ENCODE measurements at regions not wholly inside any gene's neighbourhood (a gene's known extent, or its start where the extent isn't known, plus 50 kb on each side); places are given as distances from the start of the nearest gene placed in this dataset.

DNA sequence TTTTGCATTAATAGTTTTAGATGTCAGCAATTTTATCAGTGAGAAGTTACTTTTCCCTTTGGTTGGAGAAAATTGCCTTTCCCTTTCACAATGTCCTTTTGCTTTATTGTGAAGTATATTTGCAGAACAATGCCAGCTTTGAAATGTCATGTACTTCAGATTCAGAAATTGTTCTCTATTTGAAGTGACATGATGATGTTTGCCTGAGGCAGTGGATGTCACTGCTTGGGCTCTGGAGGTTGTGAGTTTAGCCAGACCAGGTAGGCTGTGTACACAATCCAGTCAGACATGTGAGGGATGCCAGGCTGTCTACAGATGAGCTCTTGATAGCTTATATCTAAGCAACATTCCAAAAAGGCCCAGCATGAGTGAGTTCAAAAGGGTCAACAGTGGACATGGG lies 451.9 kb upstream of the FBXO33 start:
- DNase-seq (ENCODE audit: low spot score): no peak
- FAIRE-seq: no peak

- no peak for FAIRE-seq
These were observed 448.7 kb upstream of the FBXO33 start for GRCh38 chr14:39880965-39881364.

DNA sequence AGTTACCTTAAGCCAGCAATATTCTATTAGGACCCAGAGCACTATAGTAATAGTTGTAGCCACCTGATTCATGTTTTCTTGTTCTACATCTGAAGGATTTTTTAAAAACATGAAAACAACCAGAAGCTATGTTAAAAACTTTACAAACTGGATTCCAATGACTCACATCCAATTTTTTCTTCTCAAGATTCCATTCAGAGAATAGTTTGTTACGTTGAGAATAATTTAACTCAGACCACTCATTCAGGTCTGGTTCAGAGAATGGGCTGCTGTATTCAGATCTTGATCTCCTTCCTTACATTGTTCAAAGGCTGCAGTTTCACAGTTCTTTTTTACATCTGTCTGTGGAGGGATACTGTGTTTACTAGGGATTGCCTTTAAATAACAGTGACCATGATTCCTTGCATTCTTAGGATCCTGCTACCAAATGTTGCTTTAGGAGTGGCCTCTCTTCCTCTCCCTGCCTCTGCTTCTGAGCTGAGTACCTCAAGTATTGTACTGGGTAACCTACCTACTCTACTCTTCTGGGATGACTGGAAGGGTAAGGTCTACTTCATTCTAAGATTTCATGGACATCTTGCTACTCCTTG lies 448.0 kb upstream of the FBXO33 start:
- no peak for FAIRE-seq

More at GRCh38 chr14:39880965-39881364, 448.7 kb upstream of the FBXO33 start:
- no peak for DNase-seq (ENCODE audit: low spot score)

GRCh38 chr14:39877577-39878190 lies 445.5 kb upstream of the FBXO33 start:
- no peak for FAIRE-seq
- DNase-seq (ENCODE audit: low spot score): no peak

More for the DNA sequence above, 448.0 kb upstream of the FBXO33 start:
- DNase-seq (ENCODE audit: low spot score): no peak

DNA sequence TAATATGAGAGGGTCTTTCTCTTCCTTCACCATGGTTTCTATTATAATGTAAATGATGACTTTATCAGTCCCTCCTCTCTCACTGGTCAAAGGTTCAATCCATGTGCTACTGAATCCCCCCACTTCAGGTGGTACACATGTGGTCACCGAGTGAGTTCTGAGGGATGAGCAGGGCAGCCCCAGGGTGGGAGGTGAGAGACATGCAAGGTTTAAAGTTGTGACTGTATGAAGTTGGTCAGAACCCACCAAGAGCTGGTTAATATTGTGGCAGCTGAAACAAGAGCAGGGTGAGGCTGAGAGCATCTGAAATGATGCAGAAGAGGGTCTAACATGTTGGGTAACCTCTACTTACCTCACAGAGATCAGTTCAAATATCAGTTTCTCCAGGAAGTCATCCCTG lies 444.7 kb upstream of the FBXO33 start:
- FAIRE-seq (no peak), DNase-seq (ENCODE audit: low spot score) (no peak)

GRCh38 chr14:39875028-39875427 lies 442.8 kb upstream of the FBXO33 start:
- DNase-seq (ENCODE audit: low spot score): no peak
- no peak for FAIRE-seq

DNA sequence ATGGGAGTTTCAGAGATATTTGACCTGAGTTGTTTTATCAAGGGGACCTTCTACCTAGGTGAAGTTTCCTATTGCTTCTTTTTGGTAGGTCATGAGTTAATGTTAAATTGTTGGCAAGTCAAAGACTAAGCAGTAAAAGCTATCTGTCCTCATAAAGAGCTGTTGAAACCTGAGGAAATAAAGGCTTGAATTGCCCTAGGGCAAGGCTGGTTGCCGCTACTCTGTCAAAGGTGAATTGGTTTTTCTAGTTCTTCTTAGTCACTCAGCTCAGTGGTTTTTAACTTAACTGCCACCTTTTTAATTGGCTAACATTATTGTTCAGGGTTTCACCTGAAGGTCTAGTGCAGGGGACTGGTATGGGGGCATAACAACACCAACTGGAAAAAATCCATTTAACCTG lies 441.6 kb upstream of the FBXO33 start:
- no peak for FAIRE-seq

GRCh38 chr14:39868949-39869348 lies 436.7 kb upstream of the FBXO33 start:
- DNase-seq (ENCODE audit: low spot score) (no peak), FAIRE-seq (no peak)

More for the DNA sequence above, 441.6 kb upstream of the FBXO33 start:
- DNase-seq (ENCODE audit: low spot score): no peak

- no peak for FAIRE-seq
- DNase-seq (ENCODE audit: low spot score): no peak
These were observed 436.0 kb upstream of the FBXO33 start for GRCh38 chr14:39868251-39868650.

DNA sequence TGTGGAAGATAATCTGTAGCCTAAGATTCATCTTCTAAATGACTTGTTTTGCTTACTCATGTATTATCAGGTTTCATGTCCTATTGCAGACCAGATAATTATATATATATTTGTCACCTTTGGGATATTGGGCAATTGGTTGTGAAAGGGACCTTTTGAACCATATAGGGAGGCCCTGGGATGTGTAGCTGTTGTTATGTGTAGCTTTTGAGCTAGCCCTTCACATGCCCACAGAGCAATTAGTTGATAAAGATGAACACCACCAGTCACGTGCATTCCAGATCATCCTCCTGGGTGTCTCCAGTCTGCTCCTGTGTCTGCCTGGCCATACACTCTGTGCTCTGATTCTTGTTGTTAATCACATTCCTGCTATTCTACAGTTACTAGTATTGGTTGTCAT lies 431.2 kb upstream of the FBXO33 start:
- no peak for DNase-seq (ENCODE audit: low spot score)
- FAIRE-seq: no peak

GRCh38 chr14:39861696-39862095 lies 429.5 kb upstream of the FBXO33 start:
- DNase-seq (ENCODE audit: low spot score) (no peak), FAIRE-seq (no peak)

DNA sequence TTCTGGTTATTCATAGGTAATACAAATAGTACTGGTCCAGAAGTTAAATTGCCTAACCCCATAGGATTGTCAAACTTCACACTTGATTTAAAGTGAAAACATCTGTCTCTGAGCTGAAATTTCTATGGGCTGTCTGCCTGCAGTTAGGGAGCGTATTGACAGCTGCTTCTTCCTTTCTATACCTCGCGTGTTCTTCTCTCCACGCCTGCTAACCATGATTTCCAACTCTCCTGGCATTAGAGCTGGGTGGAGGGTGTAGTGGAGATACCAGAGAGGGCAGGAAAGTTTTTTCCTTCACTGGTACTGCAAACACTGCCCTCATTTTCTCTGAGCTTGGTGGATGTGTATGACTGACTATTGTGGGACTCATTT lies 429.0 kb upstream of the FBXO33 start:
- FAIRE-seq: no peak
- no peak for DNase-seq (ENCODE audit: low spot score)

- FAIRE-seq (no peak), DNase-seq (ENCODE audit: low spot score) (no peak)
These were observed 428.5 kb upstream of the FBXO33 start for GRCh38 chr14:39860596-39861228.

DNA sequence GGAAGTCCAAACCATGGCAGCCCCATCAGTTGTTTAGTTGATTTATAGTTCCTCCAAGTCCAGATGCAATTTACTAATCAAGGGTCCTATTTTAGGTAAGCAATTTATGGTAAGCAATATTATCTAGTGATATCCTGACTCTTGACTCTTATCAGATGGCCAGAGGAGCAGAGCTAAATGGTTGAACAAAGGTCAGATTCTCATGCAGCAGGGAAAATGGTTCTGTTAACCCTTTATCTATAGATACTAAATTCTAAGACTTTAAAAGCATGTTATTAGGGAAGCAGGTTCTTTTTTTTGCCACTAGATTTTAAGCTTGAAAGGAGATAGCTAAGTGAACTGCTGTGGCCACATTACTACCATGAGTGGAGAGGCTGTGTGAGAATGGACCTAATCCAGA lies 427.1 kb upstream of the FBXO33 start:
- FAIRE-seq (no peak), DNase-seq (ENCODE audit: low spot score) (no peak)

GRCh38 chr14:39857376-39858055 lies 425.3 kb upstream of the FBXO33 start:
- no peak for FAIRE-seq
- DNase-seq (ENCODE audit: low spot score): no peak

DNA sequence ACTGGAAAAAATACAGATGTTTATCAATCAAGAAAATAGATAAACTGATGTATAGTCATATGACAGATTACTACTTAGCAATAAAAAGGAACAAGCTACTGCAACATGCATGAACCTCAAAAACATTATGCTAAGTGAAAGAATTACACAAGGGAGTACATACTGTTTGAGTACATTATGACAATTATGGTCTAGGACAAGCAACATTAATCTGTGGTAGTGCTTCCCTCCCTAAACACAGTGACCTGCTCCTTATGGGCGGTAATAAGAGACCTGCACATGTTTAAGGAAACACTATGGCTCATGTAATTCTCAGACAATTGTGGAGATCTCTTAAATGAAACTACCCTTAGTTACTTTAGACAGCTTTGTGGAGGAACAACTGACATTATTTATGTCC lies 421.2 kb upstream of the FBXO33 start:
- FAIRE-seq (no peak), DNase-seq (ENCODE audit: low spot score) (no peak)

- DNase-seq (ENCODE audit: low spot score) (no peak), FAIRE-seq (no peak)
These were observed 419.0 kb upstream of the FBXO33 start for GRCh38 chr14:39851202-39851601.

GRCh38 chr14:39847852-39848251 lies 415.6 kb upstream of the FBXO33 start:
- FAIRE-seq (no peak), DNase-seq (ENCODE audit: low spot score) (no peak)

DNA sequence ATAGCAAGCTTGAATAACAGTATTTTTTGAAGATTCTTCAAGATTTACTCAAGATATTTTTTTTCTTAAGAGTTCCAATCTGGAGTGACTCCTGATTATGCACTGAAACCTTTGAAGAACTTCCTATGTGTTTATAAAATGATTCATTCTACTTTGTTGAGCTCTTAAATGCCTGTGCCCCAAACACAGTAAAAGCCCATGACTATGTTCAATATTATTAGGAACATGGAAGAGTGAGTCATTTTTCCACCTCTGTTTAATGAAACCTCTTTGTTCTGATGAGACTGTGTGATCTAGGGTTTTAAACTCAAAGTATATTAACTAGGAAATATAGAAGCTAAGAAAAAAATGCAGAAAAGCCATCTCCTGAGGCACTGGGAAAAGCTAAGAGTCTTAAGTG lies 415.0 kb upstream of the FBXO33 start:
- DNase-seq (ENCODE audit: low spot score): peak; percentile 4
- FAIRE-seq: no peak

DNA sequence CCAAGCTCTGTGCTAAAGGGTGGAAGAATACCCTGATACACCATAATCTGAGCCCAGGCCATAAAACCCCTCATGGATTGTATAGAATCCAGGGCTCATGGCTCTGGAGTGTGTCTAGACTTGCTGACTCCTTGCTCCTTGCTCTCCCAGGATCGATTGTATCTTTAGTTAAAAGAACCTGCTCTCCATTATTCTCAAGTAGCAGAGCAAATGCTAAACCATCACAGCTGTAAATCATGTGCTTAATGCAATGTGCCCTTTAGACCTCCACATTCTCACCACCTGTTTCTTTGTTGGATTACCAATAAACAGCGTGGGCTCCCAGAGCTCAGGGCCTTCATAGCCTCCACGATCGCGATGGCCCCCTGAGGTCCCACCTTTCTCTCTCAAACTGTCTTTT lies 411.6 kb upstream of the FBXO33 start:
- FAIRE-seq: no peak
- DNase-seq (ENCODE audit: low spot score): no peak

- DNase-seq (ENCODE audit: low spot score): peak; percentile 4
These were observed 408.9 kb upstream of the FBXO33 start for GRCh38 chr14:39841088-39841487.

GRCh38 chr14:39827901-39828655 lies 395.8 kb upstream of the FBXO33 start:
- DNase-seq (ENCODE audit: low spot score): no peak
- FAIRE-seq: no peak

More at GRCh38 chr14:39841088-39841487, 408.9 kb upstream of the FBXO33 start:
- FAIRE-seq: no peak
